ENCODE measurements at regions not wholly inside any gene's neighbourhood (a gene's known extent, or its start where the extent isn't known, plus 50 kb on each side); places are given as distances from the start of the nearest gene placed in this dataset.
"Not testable (repeated sequence)": the region's sequence is repeated elsewhere in the genome, so short reads cannot be mapped to it uniquely, and the experiment has no call there.

- peak; percentile 28 for TF ChIP-seq CTCF (IDR thresholded peaks at IDR 0.05)
- Mint-ChIP-seq H3K4me3 (no peak overlapping the region), H3K4me1 (no peaks in the 10 kb centered on the region), H3K9me3 (no peaks in the 10 kb centered on the region), H3K27me3 (ENCODE audit: low read depth, poor library complexity) (no peaks in the 10 kb centered on the region), H3K36me3 (ENCODE audit: low read depth) (no peaks in the 10 kb centered on the region), H3K27ac (no peak overlapping the region)
- DNase-seq, result no peak
Observed at GRCh38 chr6:86192123-86192522, 549.4 kb upstream of the SYNCRIP start.

GRCh38 chr6:86175149-86175548 is 532.5 kb upstream of the SYNCRIP start:
- not testable (repeated sequence) for H3K27ac Mint-ChIP-seq; H3K4me3 Mint-ChIP-seq; H3K27me3 Mint-ChIP-seq (ENCODE audit: low read depth, poor library complexity); H3K4me1 Mint-ChIP-seq; H3K9me3 Mint-ChIP-seq; H3K36me3 Mint-ChIP-seq (ENCODE audit: low read depth)
- TF ChIP-seq CTCF (IDR thresholded peaks at IDR 0.05), result peak; percentile 19
- peak; percentile 43 for DNase-seq

- no peaks in the 10 kb centered on the region for H3K4me1 Mint-ChIP-seq
- H3K27ac Mint-ChIP-seq, result no peak overlapping the region
- no peaks in the 10 kb centered on the region for H3K36me3 Mint-ChIP-seq (ENCODE audit: low read depth)
- peaks cover 4% of the 10 kb centered on the region for H3K27me3 Mint-ChIP-seq (ENCODE audit: low read depth, poor library complexity)
- no peaks in the 10 kb centered on the region for H3K9me3 Mint-ChIP-seq
- no peak for TF ChIP-seq CTCF (IDR thresholded peaks at IDR 0.05)
- H3K4me3 Mint-ChIP-seq, result no peak overlapping the region
- no peak for DNase-seq
Observed at GRCh38 chr6:86154852-86155251, 512.2 kb upstream of the SYNCRIP start.

GRCh38 chr6:86153521-86153920 is 510.8 kb upstream of the SYNCRIP start:
- H3K9me3 Mint-ChIP-seq, result no peaks in the 10 kb centered on the region
- no peak for TF ChIP-seq CTCF (IDR thresholded peaks at IDR 0.05)
- H3K27me3 Mint-ChIP-seq (ENCODE audit: low read depth, poor library complexity), result peaks cover under 1% of the 10 kb centered on the region
- H3K27ac Mint-ChIP-seq, result no peak overlapping the region
- H3K4me1 Mint-ChIP-seq, result no peaks in the 10 kb centered on the region
- no peaks in the 10 kb centered on the region for H3K36me3 Mint-ChIP-seq (ENCODE audit: low read depth)
- H3K4me3 Mint-ChIP-seq, result no peak overlapping the region
- DNase-seq, result no peak

- no peak overlapping the region for H3K27ac Mint-ChIP-seq
- no peak overlapping the region for H3K4me3 Mint-ChIP-seq
- DNase-seq, result no peak
- TF ChIP-seq CTCF (IDR thresholded peaks at IDR 0.05), result no peak
- H3K9me3 Mint-ChIP-seq, result no peaks in the 10 kb centered on the region
- H3K4me1 Mint-ChIP-seq, result no peaks in the 10 kb centered on the region
- no peaks in the 10 kb centered on the region for H3K36me3 Mint-ChIP-seq (ENCODE audit: low read depth)
- H3K27me3 Mint-ChIP-seq (ENCODE audit: low read depth, poor library complexity), result no peaks in the 10 kb centered on the region
Observed at GRCh38 chr6:86152546-86152945, 509.9 kb upstream of the SYNCRIP start.

- Mint-ChIP-seq H3K4me1 (no peaks in the 10 kb centered on the region), H3K27ac (no peak overlapping the region), H3K27me3 (ENCODE audit: low read depth, poor library complexity) (no peaks in the 10 kb centered on the region), H3K36me3 (ENCODE audit: low read depth) (no peaks in the 10 kb centered on the region), H3K4me3 (no peak overlapping the region), H3K9me3 (no peaks in the 10 kb centered on the region)
- DNase-seq, result no peak
- TF ChIP-seq CTCF (IDR thresholded peaks at IDR 0.05), result no peak
Observed at GRCh38 chr6:86148586-86148985, 505.9 kb upstream of the SYNCRIP start.
